NCI-H2171 (cell line): ENCODE measurements at regions not wholly inside any gene's neighbourhood (a gene's known extent, or its start where the extent isn't known, plus 50 kb on each side); places are given as distances from the start of the nearest gene placed in this dataset.
"Not testable (repeated sequence)": the region's sequence is repeated elsewhere in the genome, so short reads cannot be mapped to it uniquely, and the experiment has no call there.

Experiments used
- DNase-seq: peaks from one replicate; lab custom pipeline; 2025; lab: John Stamatoyannopoulos, UW

GRCh38 chr7:123323689-123324088 lies 123.9 kb upstream of the SLC13A1 start:
- DNase-seq: no peak

GRCh38 chr7:123321578-123321977 lies 121.8 kb upstream of the SLC13A1 start:
- DNase-seq: not testable (repeated sequence)

DNA sequence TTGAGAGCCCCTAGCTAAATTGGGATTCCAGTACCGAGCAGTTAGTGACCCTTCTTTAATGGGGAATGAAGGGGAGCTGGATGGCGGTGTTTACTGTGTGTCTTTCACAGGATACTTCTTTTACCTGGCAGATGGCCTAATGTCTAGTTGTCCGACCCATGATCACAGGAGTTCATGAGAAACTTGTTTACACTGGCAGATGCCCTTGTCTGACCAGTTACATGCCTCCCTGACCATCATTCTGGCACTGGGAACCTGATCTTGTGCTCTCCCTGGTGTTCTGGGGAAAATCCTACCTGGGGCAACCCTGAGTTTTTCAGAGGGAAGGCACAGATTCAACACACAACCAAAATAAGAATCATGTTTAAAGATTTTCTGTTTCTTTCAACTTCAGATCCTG lies 120.1 kb upstream of the SLC13A1 start:
- DNase-seq: no peak

GRCh38 chr7:123314886-123315285 lies 115.1 kb upstream of the SLC13A1 start:
- DNase-seq: no peak

- DNase-seq: no peak
Measured at GRCh38 chr7:123308254-123308951, 108.6 kb upstream of the SLC13A1 start.

- DNase-seq: no peak
Measured at GRCh38 chr7:123305840-123306375, 106.1 kb upstream of the SLC13A1 start.

DNA sequence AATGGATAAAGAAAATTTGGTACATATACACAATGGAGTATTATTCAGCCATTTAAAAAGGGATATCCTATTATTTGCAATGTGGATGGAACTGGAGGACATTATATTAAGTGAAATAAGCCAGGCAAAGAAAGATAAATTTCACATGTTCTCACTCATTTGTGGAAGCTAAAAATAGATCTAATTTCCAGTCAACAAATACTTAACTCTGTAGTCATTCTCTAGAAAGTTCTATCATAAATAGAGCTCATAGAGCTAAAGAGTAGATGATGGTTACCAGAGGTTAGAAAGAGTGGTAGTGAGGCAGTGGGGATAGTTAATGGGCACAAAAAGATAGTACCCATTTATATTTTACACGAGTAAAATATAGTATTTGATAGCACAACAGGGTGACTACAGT lies 104.2 kb upstream of the SLC13A1 start:
- no peak for DNase-seq

DNA sequence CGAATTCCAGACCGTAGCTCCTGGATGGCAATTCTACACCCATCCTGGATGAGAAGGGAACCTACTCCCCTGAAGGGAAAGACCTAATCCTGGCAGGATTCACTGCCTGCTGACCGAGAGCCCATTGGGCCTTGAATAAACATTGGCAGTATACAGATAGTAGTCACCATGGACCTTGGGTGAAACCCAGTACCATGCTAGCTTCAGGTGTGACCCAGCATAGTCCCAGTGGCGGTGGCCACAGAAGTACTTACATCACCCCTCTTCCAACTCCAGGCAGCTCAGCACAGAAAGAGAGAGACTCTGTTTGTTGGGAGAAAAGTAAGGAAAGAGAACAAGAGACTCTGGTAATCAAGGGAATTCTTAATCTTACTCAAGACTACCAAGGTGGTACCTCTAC lies 97.2 kb upstream of the SLC13A1 start:
- DNase-seq: no peak

DNA sequence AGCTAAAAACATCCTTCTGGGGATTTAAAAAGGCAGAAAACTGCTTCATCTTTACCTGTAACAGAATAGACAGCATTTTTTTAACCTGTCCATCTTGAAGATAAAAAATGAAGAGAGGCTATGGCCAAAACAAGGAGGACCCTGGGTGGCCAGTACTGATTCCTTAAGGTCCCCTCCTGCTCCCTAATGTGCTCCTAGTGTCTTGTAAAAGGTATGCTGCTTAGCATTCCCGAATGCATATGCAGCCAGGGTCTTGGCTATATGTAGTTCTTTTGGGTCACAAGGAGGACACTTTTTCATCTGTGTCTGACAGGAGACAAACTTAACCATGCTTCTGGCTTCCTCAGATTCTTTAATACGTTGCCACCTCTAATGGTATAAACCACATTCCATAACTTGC lies 93.9 kb upstream of the SLC13A1 start:
- no peak for DNase-seq

DNA sequence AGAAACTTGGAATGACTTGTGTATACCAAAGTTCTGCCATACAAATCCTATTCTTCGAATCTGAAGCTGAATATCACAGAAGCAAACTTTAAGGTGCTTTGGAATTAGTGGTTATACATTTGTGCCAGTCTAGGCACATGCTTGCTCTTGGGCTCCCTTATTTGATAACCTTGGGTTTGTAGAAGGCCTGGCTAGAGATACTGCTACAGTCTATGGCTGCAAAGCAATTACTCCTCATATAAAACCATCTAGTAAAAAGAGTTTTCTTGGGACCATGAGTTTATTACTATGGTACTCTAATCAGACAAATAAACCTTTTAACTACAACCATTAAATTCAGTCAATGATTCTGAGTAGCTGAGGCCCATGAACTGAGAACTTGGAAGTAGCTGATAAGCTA lies 92.5 kb upstream of the SLC13A1 start:
- DNase-seq: no peak

DNA sequence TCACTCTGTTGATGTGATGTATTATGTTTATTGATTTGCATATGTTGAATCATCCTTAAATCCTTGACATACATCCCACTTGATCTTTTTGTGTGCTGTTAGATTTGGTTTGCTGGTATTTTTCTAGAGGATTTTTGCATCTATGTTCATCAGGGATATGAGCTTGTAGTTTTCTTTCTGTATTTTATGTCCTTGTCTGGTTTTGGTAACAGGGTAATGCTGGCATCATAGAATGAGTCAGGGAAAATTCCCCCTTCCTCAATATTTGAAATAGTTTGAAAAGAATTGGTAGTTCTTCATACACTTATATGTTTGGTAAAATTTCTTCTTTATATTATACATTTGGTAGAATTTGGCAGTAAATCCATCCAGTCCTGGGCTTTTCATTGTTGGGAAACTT lies 89.4 kb upstream of the SLC13A1 start:
- no peak for DNase-seq

GRCh38 chr7:123285076-123285700 lies 85.4 kb upstream of the SLC13A1 start:
- DNase-seq: no peak

GRCh38 chr7:123283373-123283772 lies 83.6 kb upstream of the SLC13A1 start:
- DNase-seq: no peak

- no peak for DNase-seq
Measured at GRCh38 chr7:123282181-123282580, 82.4 kb upstream of the SLC13A1 start.

DNA sequence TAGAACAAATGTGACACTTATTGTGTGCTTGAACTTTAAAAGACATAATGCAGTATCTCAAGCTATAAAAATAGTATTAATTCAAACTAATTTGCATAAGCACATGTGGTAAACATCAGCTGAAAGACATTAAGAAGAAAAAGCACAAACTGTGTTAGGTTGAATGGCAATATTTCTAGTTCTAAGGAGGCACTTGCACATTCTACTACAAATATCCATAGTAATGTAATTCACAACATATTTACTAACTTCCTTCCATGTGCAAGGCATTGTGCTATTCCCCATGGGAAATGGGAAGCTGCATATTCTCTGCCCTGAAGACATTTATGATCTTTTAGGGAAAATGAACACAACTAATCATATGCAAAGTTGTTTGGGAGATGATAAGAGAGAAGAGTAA lies 80.2 kb upstream of the SLC13A1 start:
- no peak for DNase-seq

GRCh38 chr7:123275036-123275753 lies 75.4 kb upstream of the SLC13A1 start:
- DNase-seq: no peak

GRCh38 chr7:123273185-123273584 lies 73.4 kb upstream of the SLC13A1 start:
- DNase-seq: no peak

- no peak for DNase-seq
Measured at GRCh38 chr7:123271856-123272255, 72.1 kb upstream of the SLC13A1 start.

GRCh38 chr7:123271231-123271630 lies 71.5 kb upstream of the SLC13A1 start:
- no peak for DNase-seq

DNA sequence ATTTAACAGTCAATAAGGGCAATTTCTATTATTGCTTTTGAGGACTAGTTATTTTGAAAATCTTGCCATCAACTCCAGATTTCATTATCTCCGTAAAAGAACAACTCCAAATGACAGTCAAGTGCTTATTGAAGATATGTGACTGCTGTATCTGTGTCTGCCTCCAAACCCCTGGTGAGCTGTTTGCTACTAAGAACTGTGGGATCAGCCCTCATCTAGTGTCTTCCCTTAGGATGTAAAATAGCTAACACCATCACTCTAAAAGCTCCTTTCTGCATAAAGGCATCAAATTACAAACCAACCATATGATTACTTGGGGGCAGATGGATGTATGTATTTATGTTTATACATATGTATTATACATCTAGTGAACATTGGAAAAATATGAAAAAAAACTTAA lies 70.8 kb upstream of the SLC13A1 start:
- DNase-seq: no peak

DNA sequence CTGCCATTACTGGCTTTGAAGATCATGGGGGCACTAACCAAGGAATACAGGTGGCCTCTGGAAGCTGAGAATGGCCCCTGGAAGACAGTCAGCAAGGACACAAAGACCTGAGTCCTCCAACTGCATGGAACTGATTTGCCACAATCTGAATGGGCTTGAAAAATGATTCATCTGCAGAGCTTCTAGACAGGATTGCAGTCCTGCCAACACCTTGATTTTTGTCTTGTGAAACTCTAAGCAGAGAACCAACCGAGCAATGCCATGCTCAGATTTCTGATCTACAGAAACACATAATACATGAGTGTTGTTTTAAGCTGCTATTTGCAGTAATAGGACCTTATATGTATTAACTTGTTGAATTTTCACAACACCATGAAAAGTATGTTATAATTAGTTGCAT lies 66.1 kb upstream of the SLC13A1 start:
- DNase-seq: no peak

DNA sequence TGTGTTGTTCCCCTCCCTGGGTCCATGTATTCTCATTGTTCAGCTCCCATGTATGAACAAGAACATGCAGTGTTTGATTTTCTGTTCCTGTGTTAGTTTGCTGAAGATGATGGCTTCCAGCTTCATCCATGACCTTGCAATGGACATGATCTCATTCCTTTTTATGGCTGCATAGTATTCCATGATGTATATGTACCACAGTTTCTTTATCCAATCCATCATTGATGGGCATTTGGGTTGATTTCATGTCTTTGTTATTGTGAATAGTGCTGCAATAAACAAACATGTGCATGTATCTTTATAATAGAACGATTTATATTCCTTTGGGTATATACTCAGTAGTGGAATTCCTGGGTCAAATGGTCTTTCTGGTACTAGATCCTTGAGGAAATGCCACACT lies 65.1 kb upstream of the SLC13A1 start:
- not testable (repeated sequence) for DNase-seq

DNA sequence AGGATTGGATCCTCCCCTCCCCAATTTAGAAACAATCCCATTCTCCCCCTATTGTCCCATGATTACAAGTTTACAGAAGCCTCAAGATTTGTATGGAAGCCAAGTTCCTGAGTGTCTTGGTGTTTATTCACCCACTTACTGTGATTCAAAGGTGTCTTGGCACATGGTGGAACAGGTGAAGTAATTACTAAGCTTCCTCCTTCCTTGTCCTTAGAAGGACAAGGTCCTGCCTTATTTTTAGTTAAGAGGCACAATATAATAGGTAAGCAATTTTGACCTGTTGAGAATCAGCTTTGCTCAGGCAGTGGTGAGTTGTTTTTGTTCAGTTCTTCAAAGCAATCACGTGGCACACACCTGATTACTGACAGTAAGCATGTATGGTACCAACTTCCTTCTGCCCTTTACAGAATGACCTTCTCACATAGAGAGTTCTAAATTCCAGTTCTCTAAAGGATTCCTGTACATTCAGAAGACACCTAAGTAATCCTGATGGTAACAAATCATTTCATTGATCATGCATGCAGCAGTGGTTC lies 60.7 kb upstream of the SLC13A1 start:
- no peak for DNase-seq
